CD14-positive monocyte (primary cell): ENCODE measurements at regions not wholly inside any gene's neighbourhood (a gene's known extent, or its start where the extent isn't known, plus 50 kb on each side); places are given as distances from the start of the nearest gene placed in this dataset.

Source experiments
- DNase-seq, 3 donors: peaks; one replicate each; pipeline ENCODE4 v3.0.0-alpha.2; 2011 to 2022
- H2AFZ ChIP-seq: 2 replicates; pipeline ENCODE4 v1.6.0; 2012; ENCODE audit warnings: mild to moderate bottlenecking, low read depth, low read length, inconsistent platforms; ENCODE audit not compliant: insufficient read depth, poor library complexity, severe bottlenecking
- H3K27ac ChIP-seq, 2 donors: 1 replicate in 1 of 2; 2 replicates in 1 of 2; pipeline ENCODE4 v1.5.1; 2012 to 2013; ENCODE audit warnings: low read length in 2 of 2, control low read depth in 1 of 2, inconsistent platforms in 1 of 2, low read depth in 1 of 2, mild to moderate bottlenecking in 1 of 2
- H3K27me3 ChIP-seq, 2 donors: one replicate each; pipeline versions ENCODE4 v1.6.0 to v1.6.1; 2011 to 2013; ENCODE audit warnings: low read length in 2 of 2; ENCODE audit not compliant: control insufficient read depth in 2 of 2, insufficient read depth in 2 of 2
- H3K36me3 ChIP-seq, 2 donors: replicated peaks in 1 of 2; 1 replicate in 1 of 2; 2 replicates in 1 of 2; pipeline versions ENCODE4 v1.5.1 to v1.6.1; 2012 to 2013; ENCODE audit warnings: low read length in 2 of 2, control low read depth in 1 of 2, inconsistent platforms in 1 of 2, mild to moderate bottlenecking in 1 of 2; ENCODE audit not compliant: insufficient read depth in 2 of 2, control insufficient read depth in 1 of 2
- H3K4me1 ChIP-seq, 2 donors: 1 replicate in 1 of 2; 2 replicates in 1 of 2; pipeline versions ENCODE4 v1.5.1 to v1.6.1; 2012 to 2013; ENCODE audit warnings: low read length in 2 of 2, control low read depth in 1 of 2, inconsistent platforms in 1 of 2, mild to moderate bottlenecking in 1 of 2, moderate library complexity in 1 of 2; ENCODE audit not compliant: insufficient read depth in 2 of 2, control insufficient read depth in 1 of 2
- H3K4me2 ChIP-seq: replicated peaks from 2 replicates; pipeline ENCODE3; 2012; ENCODE audit warnings: low read length, moderate library complexity, mild to moderate bottlenecking; ENCODE audit not compliant: poor library complexity, severe bottlenecking; ENCODE audit errors: extremely low read depth
- H3K4me3 ChIP-seq, 3 experiments: fragments of 200-600 bp in 1 of 3; sonication (generic) in 1 of 3; replicated peaks in 1 of 3; 1 replicate in 2 of 3; 2 replicates in 1 of 3; pipeline ENCODE4 v1.5.1; 2011 to 2013; ENCODE audit warnings: low read length in 3 of 3, mild to moderate bottlenecking in 3 of 3, control low read depth in 2 of 3, low read depth in 2 of 3, inconsistent platforms in 1 of 3, moderate library complexity in 1 of 3
- H3K79me2 ChIP-seq: 2 replicates; pipeline ENCODE4 v1.6.0; 2012; ENCODE audit warnings: mild to moderate bottlenecking, control low read depth, inconsistent platforms, low read length, moderate library complexity; ENCODE audit not compliant: insufficient read depth
- H3K9ac ChIP-seq: 2 replicates; pipeline ENCODE4 v1.6.0; 2017; ENCODE audit warnings: low read length, mild to moderate bottlenecking; ENCODE audit not compliant: insufficient read depth, poor library complexity, severe bottlenecking
- H3K9me3 ChIP-seq, 2 donors: replicated peaks in 1 of 2; 1 replicate in 1 of 2; 2 replicates in 1 of 2; pipeline versions ENCODE4 v1.5.1 to v1.6.1; 2012 to 2013; ENCODE audit warnings: low read length in 2 of 2, control low read depth in 1 of 2; ENCODE audit not compliant: control insufficient read depth in 1 of 2, insufficient read depth in 1 of 2
- H4K20me1 ChIP-seq: 2 replicates; pipeline ENCODE4 v1.6.0; 2012; ENCODE audit warnings: mild to moderate bottlenecking, low read length, control low read depth, moderate library complexity; ENCODE audit not compliant: insufficient read depth
- H3K27ac Mint-ChIP-seq, 7 donors: one replicate each; pipeline ENCODE4 v1.8.0; 2020; ENCODE audit warnings: mild to moderate bottlenecking in 7 of 7, mixed read lengths in 7 of 7, moderate library complexity in 6 of 7, inconsistent platforms in 2 of 7
- H3K27me3 Mint-ChIP-seq, 3 donors: one replicate each; pipeline ENCODE4 v1.8.0; 2021 to 2022; ENCODE audit warnings: low read depth in 3 of 3, mild to moderate bottlenecking in 3 of 3, mixed read lengths in 3 of 3, moderate library complexity in 3 of 3, inconsistent platforms in 1 of 3
- H3K36me3 Mint-ChIP-seq, 2 donors: one replicate each; pipeline ENCODE4 v1.8.0; 2020; ENCODE audit warnings: mixed read lengths in 2 of 2, inconsistent platforms in 1 of 2, mild to moderate bottlenecking in 1 of 2
- H3K4me1 Mint-ChIP-seq: one replicate; pipeline ENCODE4 v1.8.0; 2020; ENCODE audit warnings: mild to moderate bottlenecking, mixed read lengths
- H3K4me3 Mint-ChIP-seq, 2 donors: one replicate each; pipeline ENCODE4 v1.8.0; 2020; ENCODE audit warnings: mild to moderate bottlenecking in 2 of 2, mixed read lengths in 2 of 2, moderate library complexity in 1 of 2
- H3K9me3 Mint-ChIP-seq, 7 donors: one replicate each; pipeline ENCODE4 v1.8.0; 2020 to 2022; ENCODE audit warnings: mixed read lengths in 7 of 7, mild to moderate bottlenecking in 6 of 7, moderate library complexity in 6 of 7, inconsistent platforms in 2 of 7
- CTCF ChIP-seq: fragments of 200-600 bp; IDR thresholded peaks from one replicate; pipeline ENCODE4 v1.8.0; 2022; ENCODE audit warnings: antibody characterized with exemption, mild to moderate bottlenecking
- WGBS: methylation state at CpG from one replicate; pipeline ENCODE4 v1.1.5; 2013; ENCODE audit warnings: missing lambda C conversion rate; ENCODE audit not compliant: insufficient coverage; 5-methylcytosine and 5-hydroxymethylcytosine counted together
- intact Hi-C, 2 donors: fragments of 100-400 bp; cut with micrococcal nuclease; formaldehyde crosslinking; loops; one replicate each; pipeline versions ENCODE4 v1.15.0 to v1.15.1; 2023

- no CpG with 5 or more reads among the region's 6 CpGs for WGBS
- DNase-seq: no peak
- H4K20me1 ChIP-seq: no peaks in the 10 kb centered on the region
- intact Hi-C loops: no loop called here
- peaks cover 2 to 7% of the 10 kb centered on the region in 2 donors for H3K27me3 ChIP-seq
- no peaks in the 10 kb centered on the region for H3K9me3 ChIP-seq
- peaks cover 0 to 22% (median 4%) of the 10 kb centered on the region in 3 donors for H3K27me3 Mint-ChIP-seq
- H3K4me2 ChIP-seq: no peak overlapping the region
- no peak overlapping the region for H3K27ac ChIP-seq
- H3K36me3 ChIP-seq: no peaks in the 10 kb centered on the region
- H3K9ac ChIP-seq: no peak overlapping the region
- no peak overlapping the region for H2AFZ ChIP-seq
- no peaks in the 10 kb centered on the region for H3K36me3 Mint-ChIP-seq
- no peaks in the 10 kb centered on the region for H3K4me1 ChIP-seq
- no peak overlapping the region for H3K4me3 Mint-ChIP-seq
- H3K4me1 Mint-ChIP-seq: peaks cover 2% of the 10 kb centered on the region
- H3K27ac Mint-ChIP-seq: no peak overlapping the region
- TF ChIP-seq CTCF: no peak
- H3K9me3 Mint-ChIP-seq: peaks cover 0 to 12% (median 2%) of the 10 kb centered on the region in 7 donors
- H3K4me3 ChIP-seq: no peak overlapping the region
- H3K79me2 ChIP-seq: no peaks in the 10 kb centered on the region
These were observed 449.1 kb downstream of the BCOR start for GRCh38 chrX:39648548-39649254.

GRCh38 chrX:39650768-39651347 is 446.9 kb downstream of the BCOR start:
- intact Hi-C loops: no loop called here
- H3K4me2 ChIP-seq: no peak overlapping the region

More at GRCh38 chrX:39650768-39651347, 446.9 kb downstream of the BCOR start:
- Histone ChIP-seq H3K4me3 (no peak overlapping the region), H3K79me2 (no peaks in the 10 kb centered on the region), H3K9me3 (no peaks in the 10 kb centered on the region), H3K36me3 (no peaks in the 10 kb centered on the region), H3K27ac (no peak overlapping the region), H3K9ac (no peak overlapping the region), H3K27me3 (peaks cover 4 to 7% of the 10 kb centered on the region in 2 donors), H3K4me1 (no peaks in the 10 kb centered on the region), H2AFZ (no peak overlapping the region), H4K20me1 (no peaks in the 10 kb centered on the region)
- Mint-ChIP-seq H3K36me3 (no peaks in the 10 kb centered on the region), H3K4me1 (no peaks in the 10 kb centered on the region), H3K9me3 (peaks cover 0 to 10% (median 0%) of the 10 kb centered on the region in 7 donors), H3K27ac (no peak overlapping the region), H3K27me3 (peaks cover 6 to 30% (median 13%) of the 10 kb centered on the region in 3 donors), H3K4me3 (no peak overlapping the region)
- WGBS: 90% methylated on average over 3 of the region's 12 CpGs
- TF ChIP-seq CTCF: no peak
- DNase-seq: no peak
